ENCODE measurements at regions not wholly inside any gene's neighbourhood (a gene's known extent, or its start where the extent isn't known, plus 50 kb on each side); places are given as distances from the start of the nearest gene placed in this dataset.

DNA sequence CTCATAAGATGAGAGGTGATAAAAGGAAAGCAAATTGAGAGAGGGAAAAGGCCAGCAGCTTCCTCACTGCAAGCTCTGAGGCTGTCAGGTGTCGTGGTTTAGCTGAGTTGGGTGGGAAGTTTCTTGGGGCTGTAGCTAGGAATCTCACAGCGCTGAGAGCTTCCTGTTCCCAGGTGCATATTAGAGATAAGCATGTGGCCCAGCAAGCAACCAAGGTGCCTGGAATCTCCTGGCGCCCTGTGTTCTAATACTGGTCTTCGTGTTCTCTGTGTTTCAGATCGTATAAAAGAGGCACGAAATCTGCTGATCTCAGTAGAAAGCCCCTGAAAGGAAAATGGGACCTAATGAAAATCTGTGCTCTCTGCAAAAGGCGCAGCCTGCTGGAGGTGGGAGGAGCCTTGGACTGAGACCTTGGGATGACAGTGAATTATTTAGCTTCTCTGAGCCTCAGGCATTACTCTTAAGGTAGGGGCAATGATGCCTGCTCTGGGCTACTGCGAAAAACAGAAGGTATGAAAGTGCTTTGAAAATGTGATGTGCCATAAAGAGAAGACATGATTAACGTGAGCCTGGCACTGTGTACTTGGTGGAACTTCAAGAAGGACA lies 499.9 kb downstream of the TBL1XR1 start:
- Histone ChIP-seq H3K9ac (ENCODE audit: low read depth in 1 of 2, low read length in 2 of 2) (no peak overlapping the region), H3K4me3 (ENCODE audit: low read depth in 1 of 2, low read length in 2 of 2) (no peak overlapping the region), H3K27me3 (ENCODE audit: control insufficient read depth in 1 of 2, insufficient read depth in 2 of 2, low read length in 2 of 2) (no peaks in the 10 kb centered on the region), H3K27ac (ENCODE audit: low read depth, low read length) (no peak overlapping the region), H3K4me1 (ENCODE audit: control insufficient read depth in 1 of 2, insufficient read depth in 2 of 2, low read length in 2 of 2) (no peaks in the 10 kb centered on the region), H3K9me3 (ENCODE audit: control insufficient read depth in 1 of 2, low read length in 2 of 2) (no peaks in the 10 kb centered on the region), H3K36me3 (ENCODE audit: control insufficient read depth in 1 of 2, insufficient read depth in 2 of 2, low read length in 2 of 2) (no peaks in the 10 kb centered on the region)

DNA sequence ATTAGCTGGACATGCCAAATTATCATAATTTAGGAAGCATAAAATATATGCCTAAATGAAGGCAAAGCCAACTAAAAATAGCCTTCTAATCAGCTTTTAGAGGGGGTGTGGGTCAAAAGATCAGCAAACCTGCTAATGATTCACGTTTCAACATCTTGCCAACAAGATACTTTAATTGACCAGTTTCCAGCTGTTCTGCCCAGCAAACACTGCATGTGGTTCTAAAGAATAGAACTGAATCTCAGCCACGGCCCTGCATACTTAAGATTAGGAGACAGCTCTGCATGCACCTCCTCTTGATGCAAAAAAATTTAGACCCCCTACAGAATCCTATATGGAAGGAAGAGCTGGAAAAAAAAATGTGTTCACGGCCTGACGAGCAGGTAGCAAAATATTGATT lies 500.5 kb downstream of the TBL1XR1 start:
- Histone ChIP-seq H3K4me3 (ENCODE audit: low read depth in 1 of 2, low read length in 2 of 2) (no peak overlapping the region), H3K27ac (ENCODE audit: low read depth, low read length) (no peak overlapping the region), H3K9me3 (ENCODE audit: control insufficient read depth in 1 of 2, low read length in 2 of 2) (no peaks in the 10 kb centered on the region)

DNA sequence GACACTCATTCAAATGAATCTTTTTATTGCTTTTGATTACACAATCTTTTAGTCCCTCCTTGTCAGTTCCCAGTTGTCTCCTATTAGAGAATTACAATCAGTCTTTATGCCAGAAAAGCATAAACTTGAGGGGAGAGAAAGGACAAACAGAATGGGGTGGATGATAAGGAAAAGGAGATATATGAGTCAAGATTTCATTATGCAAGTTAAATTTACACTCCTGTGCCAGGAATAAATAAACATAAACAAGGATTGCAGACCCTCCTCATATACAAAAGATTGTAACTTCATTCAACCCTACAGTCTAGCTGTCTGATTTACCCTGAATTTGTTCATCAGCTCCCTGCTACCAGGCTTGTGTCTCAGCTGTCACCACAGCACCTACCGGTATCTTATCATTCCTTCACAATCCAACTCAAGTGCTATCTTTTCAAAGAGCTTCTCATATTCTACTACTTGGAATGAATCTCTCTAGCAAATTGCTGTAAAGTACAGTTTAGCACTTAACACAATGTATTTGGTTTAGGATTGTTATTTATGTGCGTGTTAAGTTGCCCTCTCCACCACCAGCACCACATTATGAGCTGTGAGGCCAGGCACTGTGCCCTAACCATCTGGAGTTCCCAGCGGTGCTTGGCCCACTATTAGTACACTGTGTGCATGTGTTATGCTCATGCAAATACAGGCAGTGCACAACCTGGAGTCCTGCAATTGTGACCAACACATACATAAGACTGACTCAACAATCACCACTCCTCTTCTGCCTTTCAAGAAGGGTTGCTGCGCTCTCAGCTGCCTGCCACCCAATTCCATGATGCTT lies 504.1 kb downstream of the TBL1XR1 start:
- Histone ChIP-seq H3K4me3 (ENCODE audit: low read depth in 1 of 2, low read length in 2 of 2) (no peak overlapping the region), H3K4me1 (ENCODE audit: control insufficient read depth in 1 of 2, insufficient read depth in 2 of 2, low read length in 2 of 2) (no peaks in the 10 kb centered on the region), H3K27me3 (ENCODE audit: control insufficient read depth in 1 of 2, insufficient read depth in 2 of 2, low read length in 2 of 2) (no peaks in the 10 kb centered on the region), H3K9me3 (ENCODE audit: control insufficient read depth in 1 of 2, low read length in 2 of 2) (no peaks in the 10 kb centered on the region), H3K36me3 (ENCODE audit: control insufficient read depth in 1 of 2, insufficient read depth in 2 of 2, low read length in 2 of 2) (no peaks in the 10 kb centered on the region), H3K27ac (ENCODE audit: low read depth, low read length) (no peak overlapping the region), H3K9ac (ENCODE audit: low read depth in 1 of 2, low read length in 2 of 2) (no peak overlapping the region)

More for the DNA sequence above, 500.5 kb downstream of the TBL1XR1 start:
- Histone ChIP-seq H3K27me3 (ENCODE audit: control insufficient read depth in 1 of 2, insufficient read depth in 2 of 2, low read length in 2 of 2) (no peaks in the 10 kb centered on the region), H3K36me3 (ENCODE audit: control insufficient read depth in 1 of 2, insufficient read depth in 2 of 2, low read length in 2 of 2) (no peaks in the 10 kb centered on the region), H3K4me1 (ENCODE audit: control insufficient read depth in 1 of 2, insufficient read depth in 2 of 2, low read length in 2 of 2) (no peaks in the 10 kb centered on the region), H3K9ac (ENCODE audit: low read depth in 1 of 2, low read length in 2 of 2) (no peak overlapping the region)

DNA sequence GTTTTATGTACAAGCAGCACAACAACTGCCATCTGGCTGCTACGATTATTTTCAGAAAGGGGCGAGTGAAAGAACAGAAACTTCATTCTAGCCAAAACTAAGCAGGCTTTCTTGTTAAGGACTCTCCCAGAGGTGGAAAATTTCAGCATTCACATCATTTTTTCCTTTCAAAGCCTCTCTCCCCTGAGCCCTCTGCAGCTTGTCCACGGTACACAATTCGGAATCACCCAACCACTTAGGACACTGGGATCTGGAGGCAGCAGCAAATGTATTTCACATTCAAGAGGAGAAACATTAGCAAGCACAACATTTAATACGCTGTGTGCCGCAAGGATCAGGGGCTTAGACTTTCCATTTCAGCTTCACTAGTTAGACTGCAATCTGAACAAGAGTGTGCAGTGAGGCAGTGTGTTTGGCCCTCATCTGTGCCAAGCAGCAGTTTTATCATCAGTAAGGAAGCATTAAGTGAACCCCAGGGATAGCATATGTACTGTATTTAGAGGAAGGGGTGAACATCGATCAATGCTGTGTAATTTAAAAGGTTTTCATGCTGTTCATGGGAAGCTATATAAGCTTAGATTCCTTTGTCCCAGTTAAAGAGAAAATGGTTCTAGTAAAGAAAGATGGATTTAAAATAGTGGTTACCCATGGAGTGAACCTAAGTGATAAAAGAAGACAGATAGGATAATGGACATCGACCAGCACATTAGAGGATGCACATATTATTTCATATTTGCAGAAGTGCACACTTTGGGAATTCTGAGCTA lies 504.9 kb downstream of the TBL1XR1 start:
- Histone ChIP-seq H3K36me3 (ENCODE audit: control insufficient read depth in 1 of 2, insufficient read depth in 2 of 2, low read length in 2 of 2) (no peaks in the 10 kb centered on the region), H3K27ac (ENCODE audit: low read depth, low read length) (no peak overlapping the region), H3K27me3 (ENCODE audit: control insufficient read depth in 1 of 2, insufficient read depth in 2 of 2, low read length in 2 of 2) (no peaks in the 10 kb centered on the region), H3K4me3 (ENCODE audit: low read depth in 1 of 2, low read length in 2 of 2) (no peak overlapping the region), H3K9ac (ENCODE audit: low read depth in 1 of 2, low read length in 2 of 2) (no peak overlapping the region), H3K4me1 (ENCODE audit: control insufficient read depth in 1 of 2, insufficient read depth in 2 of 2, low read length in 2 of 2) (no peaks in the 10 kb centered on the region), H3K9me3 (ENCODE audit: control insufficient read depth in 1 of 2, low read length in 2 of 2) (no peaks in the 10 kb centered on the region)

DNA sequence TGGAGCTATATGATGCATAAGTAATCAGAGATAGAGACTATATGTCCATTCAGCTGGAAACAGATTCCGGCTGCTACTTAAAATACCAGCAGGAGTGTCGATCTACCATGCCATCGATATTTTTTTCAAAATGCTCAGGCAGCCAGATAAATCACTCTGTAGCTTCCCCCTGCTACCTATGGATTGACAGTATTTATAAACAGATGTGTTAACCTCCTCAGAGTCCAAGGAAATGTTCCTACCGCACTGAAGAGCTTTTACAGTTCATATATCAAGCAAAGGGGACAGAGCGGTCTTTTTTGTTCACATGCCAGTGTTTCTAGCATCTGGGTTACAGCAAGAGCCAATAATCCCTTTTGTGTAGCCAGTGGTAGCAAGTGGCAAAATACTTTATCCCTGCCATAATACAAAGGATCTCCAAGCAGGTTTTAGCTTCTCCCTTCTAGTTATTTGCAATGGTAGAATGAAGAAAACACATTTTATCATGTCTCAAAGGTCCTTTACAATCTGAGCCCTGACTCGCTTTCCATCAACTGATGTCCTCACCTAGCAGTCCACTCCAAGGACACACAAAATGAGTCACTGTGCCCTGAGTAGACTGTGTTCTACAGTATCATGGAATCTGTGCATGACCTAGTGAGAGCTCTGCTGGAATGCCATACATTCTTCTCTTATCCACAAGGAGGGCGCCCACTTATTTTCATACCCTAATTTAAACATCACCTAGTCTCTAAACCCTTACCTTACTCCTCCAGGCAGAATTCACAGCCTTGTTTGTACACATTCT lies 507.0 kb downstream of the TBL1XR1 start:
- no peaks in the 10 kb centered on the region for H3K4me1 ChIP-seq (ENCODE audit: control insufficient read depth in 1 of 2, insufficient read depth in 2 of 2, low read length in 2 of 2)
- H3K4me3 ChIP-seq (ENCODE audit: low read depth in 1 of 2, low read length in 2 of 2), result no peak overlapping the region
- H3K27ac ChIP-seq (ENCODE audit: low read depth, low read length), result no peak overlapping the region
- H3K9ac ChIP-seq (ENCODE audit: low read depth in 1 of 2, low read length in 2 of 2), result no peak overlapping the region
- no peaks in the 10 kb centered on the region for H3K36me3 ChIP-seq (ENCODE audit: control insufficient read depth in 1 of 2, insufficient read depth in 2 of 2, low read length in 2 of 2)
- H3K27me3 ChIP-seq (ENCODE audit: control insufficient read depth in 1 of 2, insufficient read depth in 2 of 2, low read length in 2 of 2), result no peaks in the 10 kb centered on the region
- no peaks in the 10 kb centered on the region for H3K9me3 ChIP-seq (ENCODE audit: control insufficient read depth in 1 of 2, low read length in 2 of 2)

GRCh38 chr3:176687754-176688153 lies 509.5 kb downstream of the TBL1XR1 start:
- Histone ChIP-seq H3K36me3 (ENCODE audit: control insufficient read depth in 1 of 2, insufficient read depth in 2 of 2, low read length in 2 of 2) (no peaks in the 10 kb centered on the region), H3K27ac (ENCODE audit: low read depth, low read length) (no peak overlapping the region), H3K27me3 (ENCODE audit: control insufficient read depth in 1 of 2, insufficient read depth in 2 of 2, low read length in 2 of 2) (no peaks in the 10 kb centered on the region), H3K9ac (ENCODE audit: low read depth in 1 of 2, low read length in 2 of 2) (no peak overlapping the region), H3K4me3 (ENCODE audit: low read depth in 1 of 2, low read length in 2 of 2) (no peak overlapping the region), H3K9me3 (ENCODE audit: control insufficient read depth in 1 of 2, low read length in 2 of 2) (no peaks in the 10 kb centered on the region), H3K4me1 (ENCODE audit: control insufficient read depth in 1 of 2, insufficient read depth in 2 of 2, low read length in 2 of 2) (no peaks in the 10 kb centered on the region)

- H3K9ac ChIP-seq (ENCODE audit: low read depth in 1 of 2, low read length in 2 of 2), result no peak overlapping the region
- H3K9me3 ChIP-seq (ENCODE audit: control insufficient read depth in 1 of 2, low read length in 2 of 2), result no peaks in the 10 kb centered on the region
- H3K4me3 ChIP-seq (ENCODE audit: low read depth in 1 of 2, low read length in 2 of 2), result no peak overlapping the region
- no peaks in the 10 kb centered on the region for H3K36me3 ChIP-seq (ENCODE audit: control insufficient read depth in 1 of 2, insufficient read depth in 2 of 2, low read length in 2 of 2)
- H3K27me3 ChIP-seq (ENCODE audit: control insufficient read depth in 1 of 2, insufficient read depth in 2 of 2, low read length in 2 of 2), result no peaks in the 10 kb centered on the region
- H3K4me1 ChIP-seq (ENCODE audit: control insufficient read depth in 1 of 2, insufficient read depth in 2 of 2, low read length in 2 of 2), result no peaks in the 10 kb centered on the region
- no peak overlapping the region for H3K27ac ChIP-seq (ENCODE audit: low read depth, low read length)
Observed at GRCh38 chr3:176683382-176683781, 513.9 kb downstream of the TBL1XR1 start.

DNA sequence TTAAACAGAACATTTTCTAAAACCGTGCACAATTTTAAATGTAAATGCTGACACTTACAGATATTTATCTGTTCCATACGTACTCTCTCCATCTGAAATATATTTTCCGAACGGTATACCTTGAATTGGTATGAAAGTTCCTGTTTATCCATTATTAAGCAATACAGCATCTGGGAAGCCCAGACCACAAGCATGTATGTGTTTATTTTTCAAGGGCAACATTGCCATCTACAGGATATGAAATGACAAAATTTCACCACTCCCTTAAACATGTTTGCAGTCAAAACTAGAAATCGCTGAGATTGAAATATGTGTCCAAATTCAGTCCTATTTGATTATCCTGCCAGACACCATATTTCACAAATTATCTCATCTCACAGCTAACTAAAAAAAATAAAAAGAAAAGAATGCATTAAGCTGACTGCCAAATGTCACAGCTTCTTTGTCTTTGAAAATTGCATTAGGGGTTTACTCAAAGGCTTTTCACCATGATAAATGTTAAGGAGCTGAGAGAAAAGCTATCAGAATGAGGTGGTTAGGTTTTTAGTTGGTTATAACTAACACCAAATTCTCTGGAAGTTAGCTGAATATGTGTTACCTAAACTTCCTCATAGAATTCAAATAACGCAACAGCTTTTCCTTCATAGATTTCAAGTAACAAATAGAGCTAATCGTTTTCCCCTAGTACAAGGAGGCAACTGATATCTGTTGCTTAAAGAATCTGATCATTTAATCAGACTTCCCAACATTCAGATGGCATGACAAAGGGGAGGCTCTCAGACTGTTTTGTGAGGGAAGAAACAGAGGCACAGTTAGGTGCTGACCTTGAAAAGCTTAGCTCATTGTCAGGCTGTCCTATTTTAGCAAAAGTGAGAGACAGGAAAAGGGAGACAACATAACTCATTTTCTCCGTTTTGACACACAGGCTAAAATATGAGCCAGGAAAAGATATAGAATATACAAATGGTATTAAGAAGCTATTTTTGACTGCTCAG lies 533.1 kb downstream of the TBL1XR1 start:
- Histone ChIP-seq H3K9me3 (ENCODE audit: control insufficient read depth in 1 of 2, low read length in 2 of 2) (no peaks in the 10 kb centered on the region), H3K4me1 (ENCODE audit: control insufficient read depth in 1 of 2, insufficient read depth in 2 of 2, low read length in 2 of 2) (no peaks in the 10 kb centered on the region), H3K4me3 (ENCODE audit: low read depth in 1 of 2, low read length in 2 of 2) (no peak overlapping the region), H3K36me3 (ENCODE audit: control insufficient read depth in 1 of 2, insufficient read depth in 2 of 2, low read length in 2 of 2) (no peaks in the 10 kb centered on the region), H3K27me3 (ENCODE audit: control insufficient read depth in 1 of 2, insufficient read depth in 2 of 2, low read length in 2 of 2) (no peaks in the 10 kb centered on the region), H3K9ac (ENCODE audit: low read depth in 1 of 2, low read length in 2 of 2) (no peak overlapping the region), H3K27ac (ENCODE audit: low read depth, low read length) (no peak overlapping the region)

- Histone ChIP-seq H3K4me1 (ENCODE audit: control insufficient read depth in 1 of 2, insufficient read depth in 2 of 2, low read length in 2 of 2) (no peaks in the 10 kb centered on the region), H3K9ac (ENCODE audit: low read depth in 1 of 2, low read length in 2 of 2) (no peak overlapping the region), H3K4me3 (ENCODE audit: low read depth in 1 of 2, low read length in 2 of 2) (no peak overlapping the region), H3K27ac (ENCODE audit: low read depth, low read length) (no peak overlapping the region), H3K36me3 (ENCODE audit: control insufficient read depth in 1 of 2, insufficient read depth in 2 of 2, low read length in 2 of 2) (no peaks in the 10 kb centered on the region), H3K27me3 (ENCODE audit: control insufficient read depth in 1 of 2, insufficient read depth in 2 of 2, low read length in 2 of 2) (no peaks in the 10 kb centered on the region), H3K9me3 (ENCODE audit: control insufficient read depth in 1 of 2, low read length in 2 of 2) (no peaks in the 10 kb centered on the region)
Observed at GRCh38 chr3:176663387-176663786, 533.9 kb downstream of the TBL1XR1 start.

Measured in duodenal mucosa (tissue), 2 donors.